HEK293 (cell line): ENCODE measurements at regions not wholly inside any gene's neighbourhood (a gene's known extent, or its start where the extent isn't known, plus 50 kb on each side); places are given as distances from the start of the nearest gene placed in this dataset.

Source experiments
- KLF16 ChIP-seq: fragments of 450-650 bp; formaldehyde crosslinking; IDR thresholded peaks from 2 replicates; pipeline ENCODE4 v1.5.1; 2017; ENCODE audit warnings: missing biosample characterization, missing genetic modification characterization
- MYNN ChIP-seq: fragments of 450-650 bp; formaldehyde crosslinking; IDR thresholded peaks from 2 replicates; pipeline ENCODE4 v1.5.1; 2016; ENCODE audit warnings: missing biosample characterization, missing genetic modification characterization, borderline replicate concordance
- YY2 ChIP-seq: fragments of 450-650 bp; formaldehyde crosslinking; IDR thresholded peaks from 2 replicates; pipeline ENCODE4 v1.5.1; 2016; ENCODE audit warnings: missing biosample characterization, missing genetic modification characterization
- ZNF140 ChIP-seq: fragments of 450-650 bp; formaldehyde crosslinking; IDR thresholded peaks from 2 replicates; pipeline ENCODE4 v1.5.1; 2016; ENCODE audit warnings: missing biosample characterization, missing genetic modification characterization
- ZNF214 ChIP-seq: fragments of 450-650 bp; formaldehyde crosslinking; IDR thresholded peaks from 2 replicates; pipeline ENCODE4 v1.5.1; 2017; ENCODE audit warnings: missing biosample characterization, mild to moderate bottlenecking, missing genetic modification characterization, borderline replicate concordance
- TF ChIP-seq, protein P1 (sequence below): fragments of 450-650 bp; formaldehyde crosslinking; IDR thresholded peaks from 2 replicates; pipeline ENCODE4 v1.5.1; 2016; ENCODE audit warnings: missing biosample characterization, missing genetic modification characterization, low read depth
- TF ChIP-seq, protein P2 (sequence below): fragments of 450-650 bp; formaldehyde crosslinking; IDR thresholded peaks from 2 replicates; pipeline ENCODE4 v1.5.1; 2016; ENCODE audit warnings: missing biosample characterization, missing genetic modification characterization
- TF ChIP-seq, protein P3 (sequence below): fragments of 450-650 bp; formaldehyde crosslinking; IDR thresholded peaks from 2 replicates; pipeline ENCODE4 v1.5.1; 2016; ENCODE audit warnings: missing biosample characterization, missing genetic modification characterization
- TF ChIP-seq, protein P4 (sequence below): fragments of 450-650 bp; formaldehyde crosslinking; IDR thresholded peaks from 2 replicates; pipeline ENCODE4 v1.5.1; 2016; ENCODE audit warnings: missing biosample characterization, missing genetic modification characterization

DNA sequence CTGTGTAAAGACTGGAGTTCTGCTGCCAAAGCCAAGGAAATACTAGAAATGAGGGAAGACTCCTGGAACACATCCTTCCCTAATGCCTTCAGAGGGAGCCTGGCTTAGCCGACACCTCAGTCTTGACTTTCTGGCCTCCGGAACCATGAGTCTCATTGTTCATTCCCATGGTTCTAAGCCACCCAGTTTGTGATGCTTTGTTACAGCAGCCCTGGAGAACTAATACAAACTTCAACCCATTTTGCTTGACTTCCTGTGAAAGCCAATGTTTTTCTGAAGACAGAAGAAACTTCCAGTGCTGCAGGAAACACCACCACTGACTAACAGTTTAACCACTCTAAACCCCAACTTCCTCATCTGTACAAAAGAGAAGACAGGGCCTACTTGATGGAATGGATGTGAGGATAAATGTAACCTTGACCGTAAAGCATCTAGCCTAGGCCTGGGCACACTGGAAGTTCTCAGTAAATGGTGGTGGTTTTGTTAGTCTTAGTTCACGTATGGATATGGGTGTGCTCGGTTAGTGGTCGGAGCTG is 85.9 kb upstream of the RFX8 start:
- TF ChIP-seq ZNF140 (tag by site-specific recombination), result no peak
- TF ChIP-seq, protein P1, sequence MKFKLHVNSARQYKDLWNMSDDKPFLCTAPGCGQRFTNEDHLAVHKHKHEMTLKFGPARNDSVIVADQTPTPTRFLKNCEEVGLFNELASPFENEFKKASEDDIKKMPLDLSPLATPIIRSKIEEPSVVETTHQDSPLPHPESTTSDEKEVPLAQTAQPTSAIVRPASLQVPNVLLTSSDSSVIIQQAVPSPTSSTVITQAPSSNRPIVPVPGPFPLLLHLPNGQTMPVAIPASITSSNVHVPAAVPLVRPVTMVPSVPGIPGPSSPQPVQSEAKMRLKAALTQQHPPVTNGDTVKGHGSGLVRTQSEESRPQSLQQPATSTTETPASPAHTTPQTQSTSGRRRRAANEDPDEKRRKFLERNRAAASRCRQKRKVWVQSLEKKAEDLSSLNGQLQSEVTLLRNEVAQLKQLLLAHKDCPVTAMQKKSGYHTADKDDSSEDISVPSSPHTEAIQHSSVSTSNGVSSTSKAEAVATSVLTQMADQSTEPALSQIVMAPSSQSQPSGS (tag by site-specific recombination), result no peak
- TF ChIP-seq ZNF214 (tag by site-specific recombination), result no peak
- TF ChIP-seq, protein P2, sequence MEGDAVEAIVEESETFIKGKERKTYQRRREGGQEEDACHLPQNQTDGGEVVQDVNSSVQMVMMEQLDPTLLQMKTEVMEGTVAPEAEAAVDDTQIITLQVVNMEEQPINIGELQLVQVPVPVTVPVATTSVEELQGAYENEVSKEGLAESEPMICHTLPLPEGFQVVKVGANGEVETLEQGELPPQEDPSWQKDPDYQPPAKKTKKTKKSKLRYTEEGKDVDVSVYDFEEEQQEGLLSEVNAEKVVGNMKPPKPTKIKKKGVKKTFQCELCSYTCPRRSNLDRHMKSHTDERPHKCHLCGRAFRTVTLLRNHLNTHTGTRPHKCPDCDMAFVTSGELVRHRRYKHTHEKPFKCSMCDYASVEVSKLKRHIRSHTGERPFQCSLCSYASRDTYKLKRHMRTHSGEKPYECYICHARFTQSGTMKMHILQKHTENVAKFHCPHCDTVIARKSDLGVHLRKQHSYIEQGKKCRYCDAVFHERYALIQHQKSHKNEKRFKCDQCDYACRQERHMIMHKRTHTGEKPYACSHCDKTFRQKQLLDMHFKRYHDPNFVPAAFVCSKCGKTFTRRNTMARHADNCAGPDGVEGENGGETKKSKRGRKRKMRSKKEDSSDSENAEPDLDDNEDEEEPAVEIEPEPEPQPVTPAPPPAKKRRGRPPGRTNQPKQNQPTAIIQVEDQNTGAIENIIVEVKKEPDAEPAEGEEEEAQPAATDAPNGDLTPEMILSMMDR (tag by site-specific recombination), result no peak
- no peak for TF ChIP-seq KLF16 (tag by site-specific recombination)
- TF ChIP-seq, protein P3, sequence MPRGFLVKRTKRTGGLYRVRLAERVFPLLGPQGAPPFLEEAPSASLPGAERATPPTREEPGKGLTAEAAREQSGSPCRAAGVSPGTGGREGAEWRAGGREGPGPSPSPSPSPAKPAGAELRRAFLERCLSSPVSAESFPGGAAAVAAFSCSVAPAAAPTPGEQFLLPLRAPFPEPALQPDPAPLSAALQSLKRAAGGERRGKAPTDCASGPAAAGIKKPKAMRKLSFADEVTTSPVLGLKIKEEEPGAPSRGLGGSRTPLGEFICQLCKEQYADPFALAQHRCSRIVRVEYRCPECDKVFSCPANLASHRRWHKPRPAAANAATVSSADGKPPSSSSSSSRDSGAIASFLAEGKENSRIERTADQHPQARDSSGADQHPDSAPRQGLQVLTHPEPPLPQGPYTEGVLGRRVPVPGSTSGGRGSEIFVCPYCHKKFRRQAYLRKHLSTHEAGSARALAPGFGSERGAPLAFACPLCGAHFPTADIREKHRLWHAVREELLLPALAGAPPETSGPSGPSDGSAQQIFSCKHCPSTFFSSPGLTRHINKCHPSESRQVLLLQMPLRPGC (tag by site-specific recombination), result no peak
- TF ChIP-seq, protein P4, sequence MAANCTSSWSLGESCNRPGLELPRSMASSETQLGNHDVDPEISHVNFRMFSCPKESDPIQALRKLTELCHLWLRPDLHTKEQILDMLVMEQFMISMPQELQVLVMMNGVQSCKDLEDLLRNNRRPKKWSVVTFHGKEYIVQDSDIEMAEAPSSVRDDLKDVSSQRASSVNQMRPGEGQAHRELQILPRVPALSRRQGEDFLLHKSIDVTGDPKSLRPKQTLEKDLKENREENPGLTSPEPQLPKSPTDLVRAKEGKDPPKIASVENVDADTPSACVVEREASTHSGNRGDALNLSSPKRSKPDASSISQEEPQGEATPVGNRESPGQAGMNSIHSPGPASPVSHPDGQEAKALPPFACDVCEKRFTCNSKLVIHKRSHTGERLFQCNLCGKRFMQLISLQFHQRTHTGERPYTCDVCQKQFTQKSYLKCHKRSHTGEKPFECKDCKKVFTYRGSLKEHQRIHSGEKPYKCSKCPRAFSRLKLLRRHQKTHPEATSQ, result no peak
- no peak for TF ChIP-seq YY2 (tag by site-specific recombination)
- no peak for TF ChIP-seq MYNN (tag by site-specific recombination)
